ENCODE measurements at regions not wholly inside any gene's neighbourhood (a gene's known extent, or its start where the extent isn't known, plus 50 kb on each side); places are given as distances from the start of the nearest gene placed in this dataset.

DNA sequence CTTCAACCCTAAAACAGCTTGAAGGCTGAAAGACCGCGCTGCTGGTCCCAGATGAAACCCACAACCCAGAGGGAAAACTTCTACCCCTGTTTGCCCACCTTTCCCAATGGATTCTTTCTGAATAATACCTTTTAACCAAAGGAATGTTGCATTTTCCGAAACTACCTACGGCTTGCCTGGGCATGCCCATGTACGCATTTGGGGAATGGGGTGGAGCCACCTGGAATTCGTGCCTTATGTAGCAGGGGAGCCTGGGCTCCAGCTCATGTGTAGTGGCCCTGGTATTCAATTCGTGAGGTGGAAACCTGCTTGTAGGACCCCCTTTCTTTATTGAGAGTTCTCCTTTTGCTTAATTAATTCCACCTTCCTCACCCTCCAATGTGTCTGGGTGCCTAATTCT, 256.6 kb upstream of the RGS18 start:
- TF ChIP-seq POLR2A (IDR thresholded peaks at IDR 0.05; ENCODE audit: extremely low read depth, insufficient read length) = no peak
- TF ChIP-seq, protein P1, sequence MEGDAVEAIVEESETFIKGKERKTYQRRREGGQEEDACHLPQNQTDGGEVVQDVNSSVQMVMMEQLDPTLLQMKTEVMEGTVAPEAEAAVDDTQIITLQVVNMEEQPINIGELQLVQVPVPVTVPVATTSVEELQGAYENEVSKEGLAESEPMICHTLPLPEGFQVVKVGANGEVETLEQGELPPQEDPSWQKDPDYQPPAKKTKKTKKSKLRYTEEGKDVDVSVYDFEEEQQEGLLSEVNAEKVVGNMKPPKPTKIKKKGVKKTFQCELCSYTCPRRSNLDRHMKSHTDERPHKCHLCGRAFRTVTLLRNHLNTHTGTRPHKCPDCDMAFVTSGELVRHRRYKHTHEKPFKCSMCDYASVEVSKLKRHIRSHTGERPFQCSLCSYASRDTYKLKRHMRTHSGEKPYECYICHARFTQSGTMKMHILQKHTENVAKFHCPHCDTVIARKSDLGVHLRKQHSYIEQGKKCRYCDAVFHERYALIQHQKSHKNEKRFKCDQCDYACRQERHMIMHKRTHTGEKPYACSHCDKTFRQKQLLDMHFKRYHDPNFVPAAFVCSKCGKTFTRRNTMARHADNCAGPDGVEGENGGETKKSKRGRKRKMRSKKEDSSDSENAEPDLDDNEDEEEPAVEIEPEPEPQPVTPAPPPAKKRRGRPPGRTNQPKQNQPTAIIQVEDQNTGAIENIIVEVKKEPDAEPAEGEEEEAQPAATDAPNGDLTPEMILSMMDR (IDR thresholded peaks at IDR 0.05; ENCODE audit: low read depth, low read length) = no peak

All from NB4 (cell line).